NCI-H2227 (cell line): ENCODE measurements at regions not wholly inside any gene's neighbourhood (a gene's known extent, or its start where the extent isn't known, plus 50 kb on each side); places are given as distances from the start of the nearest gene placed in this dataset.
"Not testable (repeated sequence)": the region's sequence is repeated elsewhere in the genome, so short reads cannot be mapped to it uniquely, and the experiment has no call there.

Source experiments
- DNase-seq: peaks from one replicate; lab custom pipeline; 2025; ENCODE audit not compliant: unreplicated experiment; lab: John Stamatoyannopoulos, UW

DNA sequence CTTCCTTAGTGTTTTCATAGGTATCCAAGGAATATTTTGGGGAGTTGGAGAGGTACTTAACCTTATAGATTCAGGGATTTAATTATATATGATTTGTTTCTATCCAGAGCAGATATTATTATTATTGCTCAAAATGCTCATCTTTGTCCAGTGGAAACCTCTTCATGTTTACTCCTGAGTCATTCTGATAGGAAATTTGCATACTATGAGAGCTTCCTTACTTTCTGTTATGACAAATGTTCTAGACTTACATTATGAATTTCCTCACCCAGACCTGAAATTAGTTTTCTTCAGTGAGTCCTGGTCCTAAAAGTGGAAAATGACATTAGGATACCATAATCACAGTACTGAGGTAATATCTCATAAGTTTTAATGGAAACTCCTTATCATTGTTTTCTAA, 57.5 kb upstream of the PLPPR5 start:
- no peak for DNase-seq

DNA sequence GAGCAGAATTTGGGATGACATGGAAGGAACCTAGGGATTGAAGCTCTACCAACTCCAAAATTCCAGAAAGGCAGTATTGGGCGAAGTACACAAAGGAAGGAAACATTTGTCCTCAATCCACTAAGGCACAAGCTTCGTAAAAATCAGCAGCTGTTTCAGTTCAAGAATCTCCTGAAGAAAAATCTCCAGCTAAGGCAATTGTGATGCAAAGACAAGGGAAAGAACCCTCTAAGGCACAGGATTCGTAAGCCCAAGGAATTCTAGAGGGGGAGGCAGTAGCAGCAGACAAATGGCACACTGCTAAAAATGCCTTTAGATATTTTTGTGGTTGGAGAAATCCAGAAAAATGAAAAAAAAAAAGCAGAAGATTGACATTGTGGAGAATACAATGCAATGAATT, 64.5 kb upstream of the PLPPR5 start:
- DNase-seq = no peak

DNA sequence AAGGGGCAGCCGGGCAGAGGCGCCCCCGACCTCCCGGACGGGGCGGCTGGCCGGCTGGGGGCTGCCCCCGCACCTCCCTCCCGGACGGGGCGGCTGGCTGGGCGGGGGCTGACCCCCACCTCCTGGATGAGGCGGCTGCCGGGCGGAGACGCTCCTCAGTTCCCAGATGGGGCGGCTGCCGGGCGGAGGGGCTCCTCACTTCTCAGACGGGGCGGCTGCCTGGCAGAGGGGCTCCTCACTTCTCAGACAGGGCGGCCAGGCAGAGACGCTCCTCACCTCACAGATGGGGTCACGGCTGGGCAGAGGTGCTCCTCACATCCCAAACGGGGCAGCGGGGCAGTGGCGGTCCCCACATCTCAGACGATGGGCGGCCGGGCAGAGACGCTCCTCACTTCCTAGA, 73.9 kb upstream of the PLPPR5 start:
- DNase-seq = not testable (repeated sequence)

DNA sequence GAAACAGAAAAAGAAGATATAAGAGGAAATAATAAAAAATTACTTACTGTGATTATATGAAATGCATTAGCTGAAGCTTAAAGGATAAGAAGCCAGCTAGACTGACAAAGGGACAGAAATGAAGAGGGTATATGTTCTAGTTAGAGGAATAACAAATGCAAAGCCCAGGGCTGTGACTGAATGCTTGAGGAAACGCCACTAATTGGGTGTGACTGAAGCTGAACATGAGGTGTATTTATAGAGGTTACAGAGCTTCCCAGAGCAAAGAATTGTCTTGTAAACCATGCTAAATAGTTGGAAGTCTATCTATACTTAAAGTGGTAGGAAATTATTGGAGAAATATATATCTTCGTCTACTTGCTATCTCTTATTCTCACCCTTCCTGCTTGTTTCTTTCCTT, 77.7 kb upstream of the PLPPR5 start:
- no peak for DNase-seq

DNA sequence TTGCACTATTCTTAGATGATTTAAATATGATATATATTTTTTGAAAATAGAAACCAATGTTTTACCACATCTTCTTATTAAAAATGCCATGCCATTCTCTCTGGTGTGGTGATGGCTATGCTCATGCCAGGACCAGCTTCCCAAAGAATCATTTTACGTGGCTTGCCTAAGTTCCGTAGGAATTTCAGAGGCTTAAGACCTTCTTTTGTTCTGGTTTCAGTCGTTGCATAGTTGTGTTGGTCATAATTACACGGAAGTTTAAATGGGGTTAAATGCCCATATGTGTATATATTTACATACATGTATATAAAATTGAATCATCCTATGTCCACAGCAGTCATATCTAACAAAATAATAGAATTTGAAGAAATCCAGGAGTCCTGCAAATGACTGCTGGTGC, 78.7 kb upstream of the PLPPR5 start:
- no peak for DNase-seq

DNA sequence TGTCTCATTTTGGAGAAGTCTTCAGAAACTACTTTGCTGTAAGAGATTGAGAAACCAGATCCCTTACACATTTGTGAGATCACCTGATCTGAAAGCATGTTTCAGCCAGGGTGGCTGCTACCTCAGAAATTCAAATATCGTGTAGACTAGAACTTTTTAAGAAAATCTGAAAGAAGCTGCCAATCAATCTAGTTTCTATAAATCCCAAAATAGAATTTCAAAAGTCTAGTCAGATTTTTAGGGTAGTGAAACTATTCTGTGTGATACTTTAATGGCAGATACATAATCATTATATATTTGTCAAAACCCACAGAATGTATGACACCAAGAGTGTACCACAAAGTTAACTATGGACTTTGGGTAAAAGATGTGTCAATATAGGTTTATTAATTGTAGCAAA, 79.9 kb upstream of the PLPPR5 start:
- DNase-seq = no peak

DNA sequence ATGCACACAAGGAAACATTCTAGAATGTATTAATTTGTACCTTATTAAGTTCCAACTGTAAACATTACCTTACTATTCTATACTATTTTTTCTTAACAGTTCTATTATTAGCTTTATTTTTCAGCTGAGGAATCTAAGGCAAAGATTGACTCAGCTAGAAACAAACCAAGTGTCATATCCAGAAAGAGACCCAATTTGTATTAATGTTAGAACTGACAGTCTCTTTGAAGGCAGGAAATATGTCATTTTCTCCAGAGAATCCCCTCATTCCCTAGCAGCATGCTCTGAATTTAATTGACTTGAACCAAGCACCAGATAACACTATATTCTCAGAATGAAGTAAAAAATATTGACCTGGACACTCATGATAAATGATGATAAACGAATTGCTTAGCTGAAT, 81.4 kb upstream of the PLPPR5 start:
- no peak for DNase-seq

DNA sequence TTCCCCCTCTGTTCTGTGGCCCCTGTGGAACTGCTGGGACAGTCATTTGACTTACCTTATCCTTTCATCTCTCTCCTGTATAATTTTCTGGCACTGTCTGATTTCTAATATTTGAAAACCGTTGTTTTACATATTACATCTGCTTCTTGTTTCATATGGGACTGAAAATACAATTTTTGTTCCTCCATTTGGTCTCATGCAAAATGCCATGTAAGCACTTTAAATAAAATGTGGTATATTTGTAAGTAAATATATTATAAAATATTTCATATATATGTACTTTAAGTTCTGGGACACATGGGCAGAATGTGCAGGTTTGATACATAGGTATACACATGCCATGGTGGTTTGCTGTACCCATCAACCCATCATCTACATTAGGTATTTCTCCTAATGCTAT, 93.9 kb upstream of the PLPPR5 start:
- no peak for DNase-seq

DNA sequence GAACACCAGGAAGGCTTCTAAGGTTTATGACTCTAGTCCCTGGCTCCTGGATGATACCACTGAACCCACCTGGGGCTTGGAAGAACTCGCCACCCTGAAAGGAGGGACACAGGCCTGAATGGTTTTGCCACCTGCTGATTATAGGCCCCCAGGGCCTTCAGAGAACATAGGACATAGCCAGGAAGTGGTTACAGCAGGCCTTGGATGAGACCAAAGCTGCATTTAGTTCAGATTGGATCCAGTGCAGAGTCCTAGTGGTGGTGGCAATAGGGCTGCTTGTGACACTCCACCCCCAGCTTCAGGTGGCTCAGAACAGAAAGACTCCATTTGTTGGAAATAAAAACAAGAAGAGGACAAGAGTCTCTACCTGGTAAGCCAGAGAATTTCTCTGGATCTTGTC, 101.6 kb upstream of the PLPPR5 start:
- no peak for DNase-seq

DNA sequence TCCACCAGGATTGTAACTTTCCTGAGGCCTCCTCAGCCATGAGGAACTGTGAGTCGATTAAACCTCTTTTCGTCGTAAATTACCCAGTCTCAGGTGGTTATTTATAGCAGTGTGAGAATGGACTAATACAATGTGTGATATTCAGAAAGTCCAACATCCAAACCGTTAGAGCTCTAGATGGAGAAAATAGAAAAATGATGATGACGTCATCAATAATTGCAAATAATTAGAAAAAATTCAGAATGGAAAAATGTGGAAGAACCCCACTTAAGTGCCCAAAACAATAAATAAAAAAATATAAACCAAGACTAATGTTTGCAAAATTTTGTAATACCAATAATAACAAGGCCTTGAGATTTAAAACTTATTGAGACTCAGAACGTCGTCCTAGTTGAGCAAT, 103.0 kb upstream of the PLPPR5 start:
- DNase-seq = no peak

DNA sequence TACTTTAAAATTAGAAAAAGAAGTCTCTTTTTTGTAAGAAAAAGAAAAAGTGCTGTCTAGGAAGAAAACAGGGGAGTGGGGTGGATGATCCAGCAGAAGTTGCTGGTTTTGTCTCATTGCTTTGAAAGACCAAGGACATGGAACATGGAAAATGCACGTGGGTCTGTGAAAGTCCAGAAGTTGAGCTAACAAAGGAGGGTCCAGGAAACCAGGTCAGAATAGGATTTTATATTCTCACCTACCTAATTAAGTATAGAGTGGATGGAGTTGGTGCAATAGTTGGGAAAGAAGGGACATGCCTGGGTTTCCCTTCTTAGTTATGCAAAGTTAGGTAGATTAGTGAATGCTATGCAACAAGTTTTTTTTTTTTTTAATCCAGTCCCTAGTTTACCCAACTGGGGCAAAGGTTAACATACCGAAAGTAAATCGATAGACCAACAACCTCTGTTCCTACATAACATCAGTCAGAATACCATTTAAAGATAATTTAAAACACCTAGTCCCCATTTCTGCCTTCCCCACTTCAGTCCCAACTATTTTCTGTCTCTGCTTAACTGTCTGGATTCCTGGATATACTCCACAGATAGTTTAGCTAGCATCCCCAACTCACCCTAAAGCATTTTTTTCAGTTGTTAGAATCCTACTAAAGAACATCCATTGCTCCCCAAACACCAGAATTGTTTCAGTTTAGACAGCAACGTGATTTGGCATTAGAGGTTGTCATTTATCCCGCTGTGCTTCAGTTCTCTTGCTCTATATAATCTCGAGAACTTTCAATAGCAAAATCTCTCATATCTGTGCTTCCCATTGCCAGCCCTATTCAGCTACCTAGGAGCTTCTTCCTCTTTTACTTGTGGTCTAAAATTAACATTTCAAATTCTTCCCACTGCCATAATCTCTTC, 105.7 kb upstream of the PLPPR5 start:
- no peak for DNase-seq

DNA sequence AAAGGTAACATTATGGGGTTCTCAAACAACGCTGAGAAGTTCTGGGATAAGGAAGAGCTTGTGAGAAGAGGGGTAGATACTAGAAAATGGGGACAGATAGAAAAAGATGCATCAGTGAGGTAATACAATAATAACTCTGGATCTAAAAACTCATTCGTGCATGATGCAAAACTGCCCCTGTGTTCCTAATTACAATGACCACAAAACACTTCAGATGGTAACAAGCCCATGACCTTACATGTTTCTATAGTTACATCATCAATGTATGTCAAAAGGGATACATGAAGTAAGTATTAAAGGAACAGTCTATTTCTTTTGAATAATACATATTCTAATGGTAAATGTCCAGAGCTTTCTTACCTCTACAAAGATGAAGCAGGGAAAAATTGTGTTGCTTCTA, 110.6 kb upstream of the PLPPR5 start:
- no peak for DNase-seq

DNA sequence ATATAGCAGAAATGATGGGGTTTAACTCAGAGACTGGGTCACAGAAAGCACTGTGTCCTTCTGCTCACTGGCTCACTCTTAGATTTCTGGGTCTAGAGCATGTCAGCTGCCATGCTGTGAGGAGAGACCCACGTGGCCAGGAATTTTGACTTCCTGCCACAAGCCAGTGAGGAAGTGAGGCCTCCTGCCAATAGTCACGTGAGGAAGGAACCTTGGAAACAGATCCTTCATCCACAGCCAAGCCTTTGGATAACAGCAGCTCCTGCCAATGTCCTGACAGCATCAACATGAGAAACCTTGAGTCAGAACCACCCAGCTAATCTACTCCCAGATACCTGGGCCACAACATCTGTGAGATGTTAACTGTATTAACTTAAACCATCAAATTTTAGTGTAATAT, 114.5 kb upstream of the PLPPR5 start:
- DNase-seq = no peak

DNA sequence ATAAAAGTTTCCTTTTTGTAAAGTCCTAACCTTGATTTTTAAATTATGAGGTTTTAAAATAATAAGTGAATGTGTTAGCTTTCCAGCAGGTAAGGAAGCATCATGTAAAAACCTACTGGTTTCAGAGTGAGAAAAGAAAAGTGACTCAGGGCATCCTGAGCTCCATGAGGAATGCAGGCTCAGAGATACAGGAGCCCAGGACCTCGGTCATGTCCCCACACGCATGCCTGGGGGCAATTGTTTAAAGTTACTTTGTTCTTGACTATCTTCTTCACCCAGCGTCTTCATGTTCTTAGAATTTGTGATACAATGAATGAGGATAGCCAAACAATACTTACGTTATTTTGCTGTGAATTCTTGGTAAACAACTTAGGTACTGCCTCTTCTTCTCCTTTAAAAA, 117.4 kb upstream of the PLPPR5 start:
- no peak for DNase-seq

DNA sequence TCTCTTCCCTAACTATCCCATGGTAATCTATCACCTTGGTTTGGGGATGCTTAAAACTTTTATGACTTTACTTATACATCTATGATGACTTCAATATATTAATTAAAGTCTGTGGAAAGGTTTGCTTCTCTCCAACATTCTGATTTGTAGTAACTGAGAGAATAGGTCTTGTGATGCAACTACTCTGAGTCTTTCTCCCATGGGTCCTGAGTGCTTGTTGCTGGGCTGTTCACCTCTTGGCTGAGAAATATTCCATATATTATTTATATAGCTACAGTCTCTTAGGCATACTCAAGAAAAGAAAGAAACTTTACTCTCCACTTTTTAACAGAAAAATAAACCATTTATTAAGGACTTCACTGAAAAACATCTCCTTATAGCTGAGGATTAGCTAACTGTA, 119.3 kb upstream of the PLPPR5 start:
- no peak for DNase-seq

DNA sequence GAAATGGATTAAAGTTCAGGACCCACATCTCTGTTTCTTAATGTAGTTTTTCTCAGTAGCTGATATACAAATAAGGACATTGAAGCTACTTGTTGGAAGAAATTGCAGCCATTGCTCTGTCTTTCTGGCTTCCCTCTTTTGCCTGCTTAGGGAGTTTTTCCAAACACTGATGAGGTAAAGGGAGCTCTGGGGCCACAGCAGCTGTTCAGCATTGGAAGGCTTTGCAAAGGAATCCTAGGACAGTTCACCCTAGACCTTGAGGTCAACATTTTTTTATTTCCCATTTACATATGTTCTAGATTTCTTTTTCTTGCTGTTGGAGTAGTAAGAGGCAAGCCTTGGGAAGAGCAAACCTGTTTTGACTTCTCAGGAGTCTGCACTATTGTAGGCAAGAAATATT, 126.9 kb upstream of the PLPPR5 start:
- DNase-seq = no peak

DNA sequence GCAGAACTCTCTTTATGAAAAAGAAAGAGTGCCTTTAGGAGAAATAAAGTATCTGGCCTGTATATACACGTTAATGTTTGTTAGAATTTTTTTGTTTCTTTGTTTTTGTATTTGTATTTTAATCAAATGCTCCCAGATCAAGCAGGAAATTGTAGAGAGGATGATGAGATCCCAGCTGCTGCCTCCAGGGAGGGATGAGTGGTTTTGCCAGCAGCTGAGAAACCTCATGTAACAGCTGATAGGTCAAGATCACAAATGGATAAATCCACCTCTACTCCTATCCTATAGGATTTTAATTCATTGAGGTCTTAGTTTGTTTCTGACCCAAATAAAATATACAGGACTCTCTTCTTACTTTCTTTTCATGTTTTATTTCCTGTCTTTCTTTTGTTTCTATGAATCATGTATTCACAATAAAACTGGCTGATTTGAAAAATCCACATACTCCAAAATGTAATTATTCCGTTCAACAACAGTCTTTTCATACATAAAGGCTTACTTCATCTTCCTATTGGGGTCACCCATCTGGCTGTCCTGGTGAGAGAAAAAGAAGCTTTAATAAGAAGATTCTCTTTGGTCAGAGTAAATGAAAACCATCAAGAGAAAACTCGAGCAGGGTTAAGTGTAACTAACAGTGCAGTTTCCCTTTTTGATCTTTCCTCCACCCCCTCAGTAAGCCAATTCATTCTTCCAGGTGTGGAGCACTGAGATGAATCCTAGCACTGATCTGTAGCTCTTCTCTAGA, 129.3 kb upstream of the PLPPR5 start:
- no peak for DNase-seq

DNA sequence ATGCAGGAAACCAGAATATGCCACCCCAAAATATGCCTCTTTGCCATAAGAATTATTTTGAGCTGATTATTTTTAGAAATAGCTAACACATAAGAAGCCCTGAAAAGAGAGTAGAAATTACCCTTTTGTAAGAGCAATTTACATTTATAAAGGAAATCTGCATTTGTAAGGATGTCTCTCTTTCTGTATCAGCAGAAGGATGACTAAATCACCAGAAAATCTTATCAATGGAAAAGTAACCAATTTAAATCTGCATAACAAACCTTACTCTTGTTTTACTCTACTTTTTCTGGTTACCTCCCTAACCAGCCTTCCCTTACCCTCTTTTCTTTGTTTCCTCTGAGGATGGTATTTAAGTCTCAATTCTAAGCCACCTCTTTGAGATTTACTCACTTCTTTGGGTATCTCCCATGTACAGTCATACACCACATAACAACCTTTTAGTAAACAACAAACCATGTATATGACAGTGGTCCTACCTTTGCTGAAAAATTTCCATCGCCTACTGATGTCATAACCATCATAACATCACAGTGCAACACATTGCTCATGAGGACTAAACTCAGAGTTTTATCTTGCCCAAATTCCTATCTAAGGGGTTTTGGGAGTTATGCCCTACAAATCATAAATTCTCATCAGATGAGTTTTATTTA, 126.6 kb upstream of the PLPPR4 start:
- DNase-seq = no peak

DNA sequence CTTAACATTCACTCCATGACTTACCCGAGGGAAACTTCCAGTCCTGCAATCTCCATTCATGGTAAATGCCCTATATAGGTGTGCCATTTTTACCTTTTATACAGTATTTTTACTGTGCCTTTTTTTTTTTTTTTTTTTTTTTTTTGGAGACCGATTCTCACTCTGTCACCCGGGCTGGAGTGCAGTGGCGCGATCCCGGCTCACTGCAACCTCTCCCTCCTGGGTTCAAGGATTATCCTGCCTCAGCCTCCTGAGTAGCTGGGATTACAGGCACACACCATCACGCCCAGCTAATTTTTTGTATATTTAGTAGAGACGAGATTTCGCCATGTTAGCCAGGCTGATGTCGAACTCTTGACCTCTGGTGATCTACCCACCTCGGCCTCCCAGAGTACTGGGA, 124.4 kb upstream of the PLPPR4 start:
- DNase-seq = no peak

DNA sequence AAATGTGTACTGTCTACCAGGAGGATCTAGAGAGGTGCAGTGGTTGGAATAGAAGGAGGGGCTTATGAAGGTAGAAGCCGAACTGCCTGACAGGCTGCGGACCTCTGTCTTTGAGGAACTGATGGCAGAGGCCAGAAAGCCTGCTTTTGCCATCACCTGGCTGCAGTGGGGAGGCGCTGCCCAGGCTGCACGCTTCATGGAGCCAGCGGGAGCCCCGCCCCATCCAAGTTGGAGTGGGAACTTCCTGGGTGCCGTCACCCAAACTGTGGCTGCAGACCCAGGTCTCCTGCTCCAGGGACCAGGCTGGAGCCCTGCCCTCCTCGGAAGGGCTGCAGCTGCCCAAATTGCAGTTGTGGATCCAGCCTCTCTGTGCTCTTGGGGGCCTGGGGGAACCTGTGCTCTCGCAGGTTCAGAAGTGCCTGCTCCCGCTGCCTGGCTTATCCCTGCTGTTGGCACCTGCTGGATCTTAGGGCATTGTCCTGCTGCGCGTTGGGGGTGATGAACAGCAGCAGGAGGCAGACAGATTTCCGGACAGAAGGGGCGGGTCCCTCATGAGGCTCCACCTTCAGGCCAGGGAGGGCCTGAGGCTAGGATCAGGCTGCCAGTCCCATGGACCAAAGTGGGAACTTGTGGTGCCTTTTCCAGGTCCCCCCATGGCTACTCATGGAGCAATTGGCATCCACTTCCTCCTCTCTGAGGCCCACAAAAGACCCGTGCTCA, 118.0 kb upstream of the PLPPR4 start:
- no peak for DNase-seq

DNA sequence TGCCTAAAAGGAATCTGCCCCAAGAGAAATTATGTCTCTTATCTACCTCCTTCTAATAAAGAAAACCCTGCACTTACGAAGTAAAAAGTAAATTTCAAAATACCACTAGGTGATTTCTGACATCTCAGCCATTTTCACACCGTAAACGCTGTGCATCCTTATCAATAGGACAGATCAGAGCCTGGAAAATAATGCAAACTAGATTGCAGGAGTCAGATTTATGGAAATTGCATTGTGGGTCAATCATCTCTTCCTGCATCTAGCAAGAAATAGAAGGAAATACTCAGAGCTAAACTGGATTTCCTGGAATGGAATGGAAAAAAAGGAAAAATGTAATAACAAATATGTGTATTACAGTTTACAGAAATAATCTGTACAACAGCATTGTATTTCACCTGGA, 114.3 kb upstream of the PLPPR4 start:
- no peak for DNase-seq
